K562 (cell line): ENCODE measurements at regions not wholly inside any gene's neighbourhood (a gene's known extent, or its start where the extent isn't known, plus 50 kb on each side); places are given as distances from the start of the nearest gene placed in this dataset.

Source experiments
- ATAC-seq: fragments of 200-7000 bp; cut with Tn5 transposase; 3 replicates; pipeline ENCODE4 v1.9.1; 2020; ENCODE audit warnings: moderate library complexity
- BruUV-seq: library from RNA; stranded (reverse); fragments of 400-500 nt; replicated peaks from 2 replicates; lab custom pipeline; 2021; lab: Mats Ljungman, UMichigan
- CTCF ChIA-PET: fragments of 300-600 bp; formaldehyde crosslinking; extraction: SDS; loops from one replicate; lab custom pipeline; 2021; ENCODE audit warnings: low intra/inter-chr PET ratio; lab: Yijun Ruan, JAX
- POLR2A ChIA-PET: fragments of 300-600, 350-650 bp; sonication (Branson Sonifier 250); formaldehyde crosslinking; extraction: SDS; loops from one replicate; lab custom pipeline; 2021; ENCODE audit warnings: antibody characterized with exemption, inconsistent platforms; lab: Yijun Ruan, JAX
- DNase-seq, 4 experiments: peaks; one replicate each; pipeline versions ENCODE4 v3.0.0 to v3.0.0-alpha.2; 2011 to 2018; ENCODE audit warnings: low spot score in 3 of 4, mixed read lengths in 3 of 4; ENCODE audit errors: extremely low read depth in 1 of 4
- FAIRE-seq: peaks from 2 replicates; lab custom pipeline; 2011; peaks lifted over from hg19 to GRCh38; lab: Jason Lieb, UNC
- H2AFZ ChIP-seq: 2 replicates; pipeline ENCODE4 v1.6.0; 2011; ENCODE audit warnings: low read depth, low read length, control low read depth, inconsistent platforms
- H3K27ac ChIP-seq: fragments of 200-600 bp; 3 replicates; pipeline ENCODE4 v1.8.0; 2011; ENCODE audit warnings: low read depth, mild to moderate bottlenecking, control low read depth, inconsistent platforms, low read length, moderate library complexity, mixed read lengths; ENCODE audit errors: extremely low read depth
- H3K27me3 ChIP-seq, 2 experiments: fragments of 300-600 bp in 1 of 2; 2 replicates in 1 of 2; 3 replicates in 1 of 2; pipeline versions ENCODE4 v1.6.0 to v1.8.0; 2011; ENCODE audit warnings: inconsistent platforms in 2 of 2, low read length in 2 of 2, mild to moderate bottlenecking in 1 of 2, mixed read lengths in 1 of 2, moderate library complexity in 1 of 2; ENCODE audit not compliant: control insufficient read depth in 2 of 2, insufficient read depth in 2 of 2
- H3K36me3 ChIP-seq: fragments of 300-600 bp; 3 replicates; pipeline ENCODE4 v1.8.0; 2011; ENCODE audit warnings: mild to moderate bottlenecking, low read length, inconsistent platforms; ENCODE audit not compliant: control insufficient read depth, insufficient read depth
- H3K4me1 ChIP-seq, 2 experiments: fragments of 200-600 bp in 1 of 2; replicated peaks in 1 of 2; 2 replicates in 1 of 2; 3 replicates in 1 of 2; pipeline versions ENCODE4 v1.5.1 to v1.8.0; 2011; ENCODE audit warnings: inconsistent platforms in 2 of 2, low read length in 2 of 2, mild to moderate bottlenecking in 1 of 2, mixed read lengths in 1 of 2, moderate library complexity in 1 of 2; ENCODE audit not compliant: control insufficient read depth in 2 of 2, insufficient read depth in 2 of 2
- H3K4me2 ChIP-seq: 2 replicates; pipeline ENCODE4 v1.6.1; 2011; ENCODE audit warnings: low read length, control low read depth, inconsistent platforms, mixed read lengths; ENCODE audit not compliant: insufficient read depth
- H3K4me3 ChIP-seq: fragments of 200-600 bp; sonication (generic), shearing (Covaris generic); 2 replicates; pipeline ENCODE4 v1.5.1; 2016; ENCODE audit warnings: control low read depth, inconsistent platforms
- H3K79me2 ChIP-seq: fragments of 200-600 bp; 3 replicates; pipeline ENCODE4 v1.8.0; 2011; ENCODE audit warnings: low read length, inconsistent platforms; ENCODE audit not compliant: control insufficient read depth, insufficient read depth
- H3K9ac ChIP-seq, 2 experiments: 2 replicates each; pipeline versions ENCODE4 v1.6.0 to v1.6.1; 2011; ENCODE audit warnings: low read depth in 2 of 2, low read length in 2 of 2, control low read depth in 1 of 2, inconsistent platforms in 1 of 2, mild to moderate bottlenecking in 1 of 2, mixed read lengths in 1 of 2; ENCODE audit not compliant: insufficient read depth in 1 of 2
- H3K9me1 ChIP-seq: one replicate; pipeline ENCODE4 v1.6.0; 2011; ENCODE audit warnings: inconsistent platforms, mild to moderate bottlenecking, low read length, moderate library complexity; ENCODE audit not compliant: control insufficient read depth, insufficient read depth
- H3K9me3 ChIP-seq: replicated peaks from 2 replicates; pipeline ENCODE4 v1.5.1; 2011; ENCODE audit warnings: low read depth, low read length, inconsistent platforms; ENCODE audit not compliant: control insufficient read depth, insufficient read depth
- H4K20me1 ChIP-seq: replicated peaks from 2 replicates; pipeline ENCODE4 v1.6.1; 2011; ENCODE audit warnings: low read length, inconsistent platforms, mixed read lengths; ENCODE audit not compliant: control insufficient read depth, insufficient read depth
- ELF1 ChIP-seq: fragments of 200-800 bp; sonication (Bioruptor generic); IDR thresholded peaks from 2 replicates; pipeline ENCODE4 v1.6.1; 2016; ENCODE audit warnings: missing genetic modification characterization, missing compliant biosample characterization
- ESRRB ChIP-seq: fragments of 250-450 bp; sonication (Bioruptor Pico); IDR thresholded peaks from 2 replicates; pipeline ENCODE4 v1.5.0; 2020; ENCODE audit warnings: mild to moderate bottlenecking, moderate library complexity, borderline replicate concordance
- FOXP1 ChIP-seq: sonication (generic); formaldehyde crosslinking; IDR thresholded peaks from 2 replicates; pipeline ENCODE4 v1.8.0; 2022; ENCODE audit warnings: mild to moderate bottlenecking, missing genetic modification reagents
- JUNB ChIP-seq: fragments of 450-650 bp; formaldehyde crosslinking; conservative IDR thresholded peaks from 2 replicates; pipeline ENCODE4 v1.4.0; 2020; ENCODE audit warnings: mild to moderate bottlenecking
- LARP7 ChIP-seq: fragments of 450-650 bp; IDR thresholded peaks from 2 replicates; pipeline ENCODE4 v1.6.1; 2016
- MBD2 ChIP-seq: sonication (generic); IDR thresholded peaks from 2 replicates; pipeline ENCODE4 v1.6.1; 2016; ENCODE audit warnings: low read depth, borderline replicate concordance
- NRF1 ChIP-seq, 2 experiments: fragments of 450-650 bp; IDR thresholded peaks in 1 of 2; conservative IDR thresholded peaks in 1 of 2; 2 replicates each; pipeline ENCODE4 v1.6.1; 2014; ENCODE audit warnings: mild to moderate bottlenecking in 2 of 2
- TGIF2 ChIP-seq: sonication (generic); formaldehyde crosslinking; IDR thresholded peaks from 2 replicates; pipeline ENCODE4 v1.8.1; 2022; ENCODE audit warnings: mild to moderate bottlenecking, missing genetic modification reagents, moderate library complexity
- THAP7 ChIP-seq: fragments of 250-450 bp; sonication (Bioruptor Pico); IDR thresholded peaks from 2 replicates; pipeline ENCODE4 v1.5.0; 2021
- WGBS: fragments of 100-300 bp; shearing (Covaris generic); methylation state at CpG from one replicate; pipeline ENCODE4 v1.1.6; 2016; ENCODE audit warnings: low coverage, mixed read lengths; ENCODE audit not compliant: insufficient coverage; ENCODE audit errors: missing lambda C conversion rate; 5-methylcytosine and 5-hydroxymethylcytosine counted together
- in situ Hi-C: fragments of 300-500 bp; cut with MboI; formaldehyde crosslinking; loops from 4 replicates; pipeline ENCODE4 v1.15.0; 2018; ENCODE audit warnings: inconsistent platforms, mixed read lengths
- intact Hi-C: fragments of 100-400 bp; cut with micrococcal nuclease; formaldehyde crosslinking; loops from 2 replicates; pipeline ENCODE4 v1.14.2; 2022

GRCh38 chr3:14332392-14332791 lies 70.0 kb upstream of the SLC6A6 start:
- in situ Hi-C loops, result no loop called here
- no TSS peak for BruUV-seq
- Histone ChIP-seq H3K9me3 (no peaks in the 10 kb centered on the region), H3K9me1 (no peaks in the 10 kb centered on the region), H2AFZ (no peak overlapping the region), H3K27me3 (no peaks in the 10 kb centered on the region; a peak in 1 of 5 replicates), H3K4me3 (no peak overlapping the region), H3K4me2 (no peak overlapping the region), H4K20me1 (no peaks in the 10 kb centered on the region), H3K79me2 (no peaks in the 10 kb centered on the region), H3K9ac (peak overlapping the region in 1 of 2 experiments; percentile 49; a peak in 2 of 4 replicates), H3K36me3 (no peaks in the 10 kb centered on the region), H3K27ac (no peak overlapping the region), H3K4me1 (peaks cover 3 to 4% of the 10 kb centered on the region in 2 experiments; a peak in 1 of 5 replicates)
- CTCF ChIA-PET, result no interaction called here
- WGBS, result 68% methylated on average over 4 of the region's 5 CpGs
- ATAC-seq (no peak), DNase-seq (no peak), FAIRE-seq (no peak)
- TF ChIP-seq TGIF2 (CRISPR knock-in tag) (no peak), FOXP1 (CRISPR knock-in tag) (no peak), NRF1 (conservative IDR thresholded peaks at IDR 0.05 in 1 of 2, IDR thresholded peaks at IDR 0.05 in 1 of 2) (no peak), JUNB (CRISPR knock-in tag) (no peak), ELF1 (tag) (no peak), MBD2 (no peak), LARP7 (no peak), ESRRB (CRISPR knock-in tag) (no peak), THAP7 (CRISPR knock-in tag) (no peak)
- POLR2A ChIA-PET, result interaction anchor here (1.4 kb wide), 1 partner anchor 9 kb away, joined by 9 read pairs; no protein-coding TSS in a partner anchor
- intact Hi-C loops, result no loop called here
